ENCODE measurements at regions not wholly inside any gene's neighbourhood (a gene's known extent, or its start where the extent isn't known, plus 50 kb on each side); places are given as distances from the start of the nearest gene placed in this dataset.
"Not testable (repeated sequence)": the region's sequence is repeated elsewhere in the genome, so short reads cannot be mapped to it uniquely, and the experiment has no call there.

GRCh38 chr9:80673496-80673895, 1015.9 kb downstream of the TLE1 start:
- FAIRE-seq (no peak), DNase-seq (ENCODE audit: low spot score) (no peak)

- FAIRE-seq (no peak), DNase-seq (ENCODE audit: low spot score) (no peak)
Measured at GRCh38 chr9:80665479-80665878, 1023.9 kb downstream of the TLE1 start.

GRCh38 chr9:80664327-80665210, 1024.8 kb downstream of the TLE1 start:
- peak; percentile 64 for FAIRE-seq

GRCh38 chr9:80659751-80660150, 1029.6 kb downstream of the TLE1 start:
- not testable (repeated sequence) for DNase-seq (ENCODE audit: low spot score); FAIRE-seq

More at GRCh38 chr9:80664327-80665210, 1024.8 kb downstream of the TLE1 start:
- DNase-seq (ENCODE audit: low spot score), result peak; percentile 51

- FAIRE-seq, result peak; percentile 91
- DNase-seq (ENCODE audit: low spot score), result peak; percentile 65
Measured at GRCh38 chr9:80651044-80651443, 1038.3 kb downstream of the TLE1 start.

- DNase-seq (ENCODE audit: low spot score) (no peak), FAIRE-seq (no peak)
Measured at GRCh38 chr9:80649496-80649895, 1039.9 kb downstream of the TLE1 start.

GRCh38 chr9:80649001-80649420, 1040.3 kb downstream of the TLE1 start:
- DNase-seq (ENCODE audit: low spot score) (peak; percentile 85), FAIRE-seq (no peak)

- DNase-seq (ENCODE audit: low spot score) (peak; percentile 59), FAIRE-seq (peak; percentile 92)
Measured at GRCh38 chr9:80648336-80648735, 1041.0 kb downstream of the TLE1 start.

- FAIRE-seq (no peak), DNase-seq (ENCODE audit: low spot score) (no peak)
Measured at GRCh38 chr9:80646211-80646610, 1043.1 kb downstream of the TLE1 start.

GRCh38 chr9:80644044-80644443, 1045.3 kb downstream of the TLE1 start:
- DNase-seq (ENCODE audit: low spot score) (no peak), FAIRE-seq (no peak)

GRCh38 chr9:80635065-80635464, 1054.3 kb downstream of the TLE1 start:
- DNase-seq (ENCODE audit: low spot score), result no peak
- FAIRE-seq, result no peak

- DNase-seq (ENCODE audit: low spot score) (no peak), FAIRE-seq (no peak)
Measured at GRCh38 chr9:80632041-80632440, 1057.3 kb downstream of the TLE1 start.

- FAIRE-seq (no peak), DNase-seq (ENCODE audit: low spot score) (no peak)
Measured at GRCh38 chr9:80622508-80622907, 1050.7 kb downstream of the TLE4 start.

GRCh38 chr9:80619356-80619755, 1047.6 kb downstream of the TLE4 start:
- FAIRE-seq, result no peak

GRCh38 chr9:80615964-80616363, 1044.2 kb downstream of the TLE4 start:
- no peak for DNase-seq (ENCODE audit: low spot score)
- no peak for FAIRE-seq

More at GRCh38 chr9:80619356-80619755, 1047.6 kb downstream of the TLE4 start:
- DNase-seq (ENCODE audit: low spot score), result no peak

- FAIRE-seq (no peak), DNase-seq (ENCODE audit: low spot score) (no peak)
Measured at GRCh38 chr9:80605793-80606192, 1034.0 kb downstream of the TLE4 start.

- DNase-seq (ENCODE audit: low spot score), result peak; percentile 56
- FAIRE-seq, result peak; percentile 20
Measured at GRCh38 chr9:80605129-80605528, 1033.4 kb downstream of the TLE4 start.

- FAIRE-seq, result no peak
- DNase-seq (ENCODE audit: low spot score), result no peak
Measured at GRCh38 chr9:80602291-80602690, 1030.5 kb downstream of the TLE4 start.

- FAIRE-seq (no peak), DNase-seq (ENCODE audit: low spot score) (no peak)
Measured at GRCh38 chr9:80596579-80596978, 1024.8 kb downstream of the TLE4 start.

- no peak for FAIRE-seq
- no peak for DNase-seq (ENCODE audit: low spot score)
Measured at GRCh38 chr9:80595192-80595591, 1023.4 kb downstream of the TLE4 start.

GRCh38 chr9:80592413-80592812, 1020.6 kb downstream of the TLE4 start:
- FAIRE-seq (no peak), DNase-seq (ENCODE audit: low spot score) (no peak)

- FAIRE-seq (no peak), DNase-seq (ENCODE audit: low spot score) (no peak)
Measured at GRCh38 chr9:80586786-80587330, 1015.1 kb downstream of the TLE4 start.

- DNase-seq (ENCODE audit: low spot score) (no peak), FAIRE-seq (no peak)
Measured at GRCh38 chr9:80571953-80572352, 1000.2 kb downstream of the TLE4 start.

Data from RCC 7860 (cell line).